ENCODE measurements at regions not wholly inside any gene's neighbourhood (a gene's known extent, or its start where the extent isn't known, plus 50 kb on each side); places are given as distances from the start of the nearest gene placed in this dataset.

- no peak for DNase-seq (ENCODE audit: low spot score)
Measured at GRCh38 chr18:67650686-67651385, 134.3 kb upstream of the DSEL start.

GRCh38 chr18:67646890-67647289 lies 130.4 kb upstream of the DSEL start:
- no peak for DNase-seq (ENCODE audit: low spot score)

- no peak for DNase-seq (ENCODE audit: low spot score)
Measured at GRCh38 chr18:67644226-67644625, 127.7 kb upstream of the DSEL start.

- DNase-seq (ENCODE audit: low spot score), result no peak
Measured at GRCh38 chr18:67639872-67640271, 123.4 kb upstream of the DSEL start.

- DNase-seq (ENCODE audit: low spot score), result no peak
Measured at GRCh38 chr18:67636597-67637385, 120.3 kb upstream of the DSEL start.

GRCh38 chr18:67634631-67635338 lies 118.3 kb upstream of the DSEL start:
- no peak for DNase-seq (ENCODE audit: low spot score)

- no peak for DNase-seq (ENCODE audit: low spot score)
Measured at GRCh38 chr18:67633939-67634338, 117.4 kb upstream of the DSEL start.

- no peak for DNase-seq (ENCODE audit: low spot score)
Measured at GRCh38 chr18:67621906-67622305, 105.4 kb upstream of the DSEL start.

- no peak for DNase-seq (ENCODE audit: low spot score)
Measured at GRCh38 chr18:67621049-67621713, 104.7 kb upstream of the DSEL start.

- no peak for DNase-seq (ENCODE audit: low spot score)
Measured at GRCh38 chr18:67618061-67618460, 101.5 kb upstream of the DSEL start.

- no peak for DNase-seq (ENCODE audit: low spot score)
Measured at GRCh38 chr18:67615876-67616275, 99.4 kb upstream of the DSEL start.

- DNase-seq (ENCODE audit: low spot score), result no peak
Measured at GRCh38 chr18:67613731-67614130, 97.2 kb upstream of the DSEL start.

- DNase-seq (ENCODE audit: low spot score), result no peak
Measured at GRCh38 chr18:67612281-67612680, 95.8 kb upstream of the DSEL start.

GRCh38 chr18:67608615-67609273 lies 92.2 kb upstream of the DSEL start:
- no peak for DNase-seq (ENCODE audit: low spot score)

GRCh38 chr18:67608191-67608590 lies 91.7 kb upstream of the DSEL start:
- no peak for DNase-seq (ENCODE audit: low spot score)

- no peak for DNase-seq (ENCODE audit: low spot score)
Measured at GRCh38 chr18:67600181-67601180, 84.0 kb upstream of the DSEL start.

- no peak for DNase-seq (ENCODE audit: low spot score)
Measured at GRCh38 chr18:67599277-67599676, 82.8 kb upstream of the DSEL start.

- DNase-seq (ENCODE audit: low spot score), result no peak
Measured at GRCh38 chr18:67597759-67598158, 81.2 kb upstream of the DSEL start.

- DNase-seq (ENCODE audit: low spot score), result no peak
Measured at GRCh38 chr18:67596003-67596402, 79.5 kb upstream of the DSEL start.

GRCh38 chr18:67590571-67591141 lies 74.1 kb upstream of the DSEL start:
- no peak for DNase-seq (ENCODE audit: low spot score)
